Naive B cell (primary cell): ENCODE measurements at regions not wholly inside any gene's neighbourhood (a gene's known extent, or its start where the extent isn't known, plus 50 kb on each side); places are given as distances from the start of the nearest gene placed in this dataset.
A peak's percentile ranks its signal among the peaks of the same experiment; 100 is the strongest.

Source experiments
- ATAC-seq, 2 donors: fragments of 150-1000 bp; cut with Tn5 transposase; 2 replicates each; pipeline ENCODE4 v1.10.0; 2021; ENCODE audit warnings: low read depth in 2 of 2, mild to moderate bottlenecking in 2 of 2, moderate library complexity in 2 of 2
- DNase-seq: peaks from one replicate; pipeline ENCODE4 v3.0.0; 2022
- H3K27ac Mint-ChIP-seq, 6 donors: one replicate each; pipeline ENCODE4 v1.8.0; 2020 to 2022; ENCODE audit warnings: mild to moderate bottlenecking in 6 of 6, mixed read lengths in 6 of 6, moderate library complexity in 5 of 6, inconsistent platforms in 2 of 6
- H3K27me3 Mint-ChIP-seq, 3 donors: one replicate each; pipeline ENCODE4 v1.8.0; 2021 to 2022; ENCODE audit warnings: mixed read lengths in 3 of 3, mild to moderate bottlenecking in 1 of 3
- H3K36me3 Mint-ChIP-seq, 2 donors: one replicate each; pipeline ENCODE4 v1.8.0; 2020 to 2022; ENCODE audit warnings: mixed read lengths in 2 of 2, inconsistent platforms in 1 of 2, mild to moderate bottlenecking in 1 of 2
- H3K4me1 Mint-ChIP-seq, 3 donors: one replicate each; pipeline ENCODE4 v1.8.0; 2020 to 2022; ENCODE audit warnings: mixed read lengths in 3 of 3, inconsistent platforms in 1 of 3, mild to moderate bottlenecking in 1 of 3, moderate library complexity in 1 of 3
- H3K4me3 Mint-ChIP-seq, 8 donors: one replicate each; pipeline ENCODE4 v1.8.0; 2020 to 2022; ENCODE audit warnings: mild to moderate bottlenecking in 8 of 8, mixed read lengths in 8 of 8, moderate library complexity in 8 of 8, inconsistent platforms in 2 of 8
- H3K9me3 Mint-ChIP-seq, 7 donors: one replicate each; pipeline ENCODE4 v1.8.0; 2020 to 2022; ENCODE audit warnings: mixed read lengths in 7 of 7, mild to moderate bottlenecking in 5 of 7, inconsistent platforms in 2 of 7, moderate library complexity in 1 of 7

- Mint-ChIP-seq H3K9me3 (peaks cover 0 to 9% (median 0%) of the 10 kb centered on the region in 7 donors), H3K27ac (no peak overlapping the region), H3K36me3 (peaks cover 8 to 10% of the 10 kb centered on the region in 2 donors), H3K4me1 (no peaks in the 10 kb centered on the region), H3K4me3 (no peak overlapping the region), H3K27me3 (no peaks in the 10 kb centered on the region)
- ATAC-seq = no peak
- no peak for DNase-seq
Observed at GRCh38 chr6:81643156-81643555, 109.3 kb downstream of the TENT5A start.

- ATAC-seq (no peak), DNase-seq (no peak)
- H3K36me3 Mint-ChIP-seq = peaks cover 8 to 10% of the 10 kb centered on the region in 2 donors
- H3K4me3 Mint-ChIP-seq = peak overlapping the region in 1 of 8 donors; percentile 0
- H3K27me3 Mint-ChIP-seq = no peaks in the 10 kb centered on the region
- peaks cover 0 to 9% (median 0%) of the 10 kb centered on the region in 7 donors for H3K9me3 Mint-ChIP-seq
- no peaks in the 10 kb centered on the region for H3K4me1 Mint-ChIP-seq
- H3K27ac Mint-ChIP-seq = no peak overlapping the region
Observed at GRCh38 chr6:81640891-81641290, 111.6 kb downstream of the TENT5A start.

- Mint-ChIP-seq H3K4me3 (no peak overlapping the region), H3K9me3 (peaks cover 0 to 9% (median 0%) of the 10 kb centered on the region in 7 donors), H3K27ac (no peak overlapping the region), H3K4me1 (no peaks in the 10 kb centered on the region), H3K27me3 (peaks cover 0 to 5% (median 0%) of the 10 kb centered on the region in 3 donors), H3K36me3 (peaks cover 8 to 10% of the 10 kb centered on the region in 2 donors)
- no peak for DNase-seq
- ATAC-seq = no peak
Observed at GRCh38 chr6:81640126-81640525, 112.4 kb downstream of the TENT5A start.

GRCh38 chr6:81638366-81638765, 114.1 kb downstream of the TENT5A start:
- ATAC-seq (no peak), DNase-seq (no peak)
- Mint-ChIP-seq H3K9me3 (peaks cover 0 to 9% (median 0%) of the 10 kb centered on the region in 7 donors), H3K4me1 (no peaks in the 10 kb centered on the region), H3K27me3 (peaks cover 0 to 5% (median 0%) of the 10 kb centered on the region in 3 donors), H3K4me3 (no peak overlapping the region), H3K36me3 (peaks cover 8 to 10% of the 10 kb centered on the region in 2 donors), H3K27ac (no peak overlapping the region)

- Mint-ChIP-seq H3K4me1 (no peaks in the 10 kb centered on the region), H3K36me3 (peaks cover 8 to 10% of the 10 kb centered on the region in 2 donors), H3K4me3 (no peak overlapping the region), H3K27ac (no peak overlapping the region), H3K27me3 (peaks cover 0 to 5% (median 0%) of the 10 kb centered on the region in 3 donors), H3K9me3 (peaks cover 2 to 19% (median 5%) of the 10 kb centered on the region in 7 donors)
- ATAC-seq (no peak), DNase-seq (no peak)
Observed at GRCh38 chr6:81636930-81637568, 115.4 kb downstream of the TENT5A start.

GRCh38 chr6:81634155-81634880, 118.2 kb downstream of the TENT5A start:
- Mint-ChIP-seq H3K4me1 (no peaks in the 10 kb centered on the region), H3K27ac (no peak overlapping the region), H3K27me3 (peaks cover 0 to 5% (median 0%) of the 10 kb centered on the region in 3 donors), H3K4me3 (no peak overlapping the region), H3K36me3 (peaks cover 0 to 12% of the 10 kb centered on the region in 2 donors), H3K9me3 (peaks cover 9 to 38% (median 16%) of the 10 kb centered on the region in 7 donors)
- ATAC-seq (no peak), DNase-seq (no peak)

GRCh38 chr6:81633391-81633790, 119.1 kb downstream of the TENT5A start:
- Mint-ChIP-seq H3K9me3 (peaks cover 9 to 38% (median 19%) of the 10 kb centered on the region in 7 donors), H3K4me1 (no peaks in the 10 kb centered on the region), H3K27me3 (peaks cover 0 to 5% (median 0%) of the 10 kb centered on the region in 3 donors), H3K27ac (no peak overlapping the region), H3K36me3 (peaks cover 0 to 12% of the 10 kb centered on the region in 2 donors), H3K4me3 (no peak overlapping the region)
- DNase-seq (no peak), ATAC-seq (no peak)

GRCh38 chr6:81630719-81631118, 121.8 kb downstream of the TENT5A start:
- H3K4me3 Mint-ChIP-seq = no peak overlapping the region
- ATAC-seq (no peak), DNase-seq (no peak)
- peaks cover 9 to 38% (median 19%) of the 10 kb centered on the region in 7 donors for H3K9me3 Mint-ChIP-seq
- H3K27me3 Mint-ChIP-seq = peaks cover 0 to 3% (median 0%) of the 10 kb centered on the region in 3 donors
- peaks cover 0 to 12% of the 10 kb centered on the region in 2 donors for H3K36me3 Mint-ChIP-seq
- no peak overlapping the region for H3K27ac Mint-ChIP-seq
- no peaks in the 10 kb centered on the region for H3K4me1 Mint-ChIP-seq

GRCh38 chr6:81625216-81625615, 127.3 kb downstream of the TENT5A start:
- Mint-ChIP-seq H3K27me3 (no peaks in the 10 kb centered on the region), H3K4me3 (no peak overlapping the region), H3K4me1 (no peaks in the 10 kb centered on the region), H3K9me3 (peaks cover 3 to 9% (median 5%) of the 10 kb centered on the region in 7 donors), H3K27ac (no peak overlapping the region), H3K36me3 (no peaks in the 10 kb centered on the region)
- no peak for ATAC-seq
- DNase-seq = no peak

GRCh38 chr6:81624453-81624852, 128.0 kb downstream of the TENT5A start:
- no peak overlapping the region for H3K4me3 Mint-ChIP-seq
- no peaks in the 10 kb centered on the region for H3K4me1 Mint-ChIP-seq
- H3K36me3 Mint-ChIP-seq = no peaks in the 10 kb centered on the region
- no peaks in the 10 kb centered on the region for H3K27me3 Mint-ChIP-seq
- DNase-seq (no peak), ATAC-seq (no peak)
- H3K27ac Mint-ChIP-seq = no peak overlapping the region
- peaks cover 1 to 9% (median 4%) of the 10 kb centered on the region in 7 donors for H3K9me3 Mint-ChIP-seq

- Mint-ChIP-seq H3K36me3 (no peaks in the 10 kb centered on the region), H3K27ac (no peak overlapping the region), H3K27me3 (no peaks in the 10 kb centered on the region), H3K4me1 (no peaks in the 10 kb centered on the region), H3K4me3 (no peak overlapping the region), H3K9me3 (peaks cover 0 to 9% (median 2%) of the 10 kb centered on the region in 7 donors)
- DNase-seq (no peak), ATAC-seq (no peak)
Observed at GRCh38 chr6:81623106-81623759, 129.2 kb downstream of the TENT5A start.

- Mint-ChIP-seq H3K9me3 (peaks cover 0 to 9% (median 2%) of the 10 kb centered on the region in 7 donors), H3K4me3 (no peak overlapping the region), H3K36me3 (no peaks in the 10 kb centered on the region), H3K4me1 (no peaks in the 10 kb centered on the region), H3K27me3 (no peaks in the 10 kb centered on the region), H3K27ac (peak overlapping the region in 1 of 6 donors; percentile 5)
- DNase-seq (no peak), ATAC-seq (no peak)
Observed at GRCh38 chr6:81621816-81622395, 130.6 kb downstream of the TENT5A start.

GRCh38 chr6:81614292-81614691, 138.2 kb downstream of the TENT5A start:
- H3K27ac Mint-ChIP-seq = no peak overlapping the region
- H3K27me3 Mint-ChIP-seq = no peaks in the 10 kb centered on the region
- H3K36me3 Mint-ChIP-seq = no peaks in the 10 kb centered on the region
- H3K9me3 Mint-ChIP-seq = peaks cover 0 to 3% (median 0%) of the 10 kb centered on the region in 7 donors
- H3K4me1 Mint-ChIP-seq = peaks cover 0 to 4% (median 4%) of the 10 kb centered on the region in 3 donors
- no peak for ATAC-seq
- DNase-seq = no peak
- no peak overlapping the region for H3K4me3 Mint-ChIP-seq
